Immature natural killer cell (primary cell): ENCODE measurements at regions not wholly inside any gene's neighbourhood (a gene's known extent, or its start where the extent isn't known, plus 50 kb on each side); places are given as distances from the start of the nearest gene placed in this dataset.

Source experiments
- DNase-seq, 3 donors: peaks; one replicate each; pipeline ENCODE4 v3.0.0; 2022; ENCODE audit warnings: mixed read lengths in 1 of 3
- H3K27ac Mint-ChIP-seq, 6 donors: one replicate each; pipeline ENCODE4 v1.8.0; 2020; ENCODE audit warnings: mixed read lengths in 6 of 6, mild to moderate bottlenecking in 5 of 6, inconsistent platforms in 4 of 6, moderate library complexity in 3 of 6
- H3K27me3 Mint-ChIP-seq, 3 donors: one replicate each; pipeline ENCODE4 v1.8.0; 2020 to 2021; ENCODE audit warnings: low read depth in 3 of 3, mild to moderate bottlenecking in 3 of 3, mixed read lengths in 3 of 3, moderate library complexity in 3 of 3, inconsistent platforms in 1 of 3
- H3K36me3 Mint-ChIP-seq, 3 donors: one replicate each; pipeline ENCODE4 v1.8.0; 2020; ENCODE audit warnings: mixed read lengths in 3 of 3, inconsistent platforms in 2 of 3, mild to moderate bottlenecking in 2 of 3
- H3K4me1 Mint-ChIP-seq, 2 donors: one replicate each; pipeline ENCODE4 v1.8.0; 2020; ENCODE audit warnings: inconsistent platforms in 2 of 2, mild to moderate bottlenecking in 2 of 2, mixed read lengths in 2 of 2, moderate library complexity in 1 of 2
- H3K4me3 Mint-ChIP-seq, 5 donors: one replicate each; pipeline ENCODE4 v1.8.0; 2020; ENCODE audit warnings: mild to moderate bottlenecking in 5 of 5, mixed read lengths in 5 of 5, inconsistent platforms in 3 of 5, moderate library complexity in 3 of 5
- H3K9me3 Mint-ChIP-seq, 6 donors: one replicate each; pipeline ENCODE4 v1.8.0; 2020; ENCODE audit warnings: mild to moderate bottlenecking in 6 of 6, mixed read lengths in 6 of 6, inconsistent platforms in 4 of 6, moderate library complexity in 3 of 6

DNA sequence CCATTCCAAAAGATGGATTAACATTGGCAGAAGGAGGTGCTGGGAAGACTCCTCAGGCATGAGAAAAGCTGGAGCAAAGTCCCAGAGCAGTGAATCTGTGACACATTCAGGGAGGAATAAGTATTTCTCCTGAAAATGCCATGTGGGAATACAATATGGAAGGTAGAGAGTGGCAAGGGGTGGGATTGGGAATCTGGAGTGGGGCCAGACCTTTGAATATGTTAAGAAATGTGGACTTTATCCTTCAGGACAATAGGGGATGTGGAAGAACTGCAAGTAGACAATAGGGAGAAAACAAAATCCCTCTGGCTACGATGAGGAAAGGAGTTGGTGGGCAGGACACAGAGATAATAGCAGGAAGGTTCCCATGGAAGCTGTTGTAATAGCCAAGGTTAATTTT, 305.6 kb upstream of the TGFBR2 start:
- Mint-ChIP-seq H3K4me3 (no peak overlapping the region), H3K27ac (no peak overlapping the region), H3K4me1 (no peaks in the 10 kb centered on the region), H3K9me3 (peaks cover 0 to 5% (median 2%) of the 10 kb centered on the region in 6 donors), H3K27me3 (peaks cover 0 to 3% (median 0%) of the 10 kb centered on the region in 3 donors), H3K36me3 (peaks cover 0 to 7% (median 3%) of the 10 kb centered on the region in 3 donors)
- DNase-seq = no peak

DNA sequence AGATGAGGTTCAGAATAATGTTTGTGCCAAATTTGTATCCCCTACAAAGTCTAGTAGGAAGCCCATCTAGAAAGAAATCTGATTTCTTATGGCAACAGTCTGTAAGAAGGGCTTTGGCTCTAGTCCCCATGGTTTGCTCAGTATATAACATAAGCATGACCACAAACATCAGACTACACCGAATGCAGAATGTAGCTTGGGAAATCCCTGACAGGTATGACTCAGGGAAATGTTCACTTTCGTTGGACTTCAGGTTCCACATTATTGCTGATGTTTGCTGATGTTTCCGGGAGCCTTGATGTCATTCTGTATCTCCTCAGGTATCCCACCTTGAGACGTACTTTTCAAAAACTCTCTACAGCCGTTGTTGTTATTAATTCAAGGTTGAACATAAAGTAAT, 304.4 kb upstream of the TGFBR2 start:
- no peak overlapping the region for H3K27ac Mint-ChIP-seq
- no peak for DNase-seq
- H3K4me1 Mint-ChIP-seq = no peaks in the 10 kb centered on the region
- no peaks in the 10 kb centered on the region for H3K27me3 Mint-ChIP-seq
- H3K4me3 Mint-ChIP-seq = no peak overlapping the region
- peaks cover 0 to 5% (median 2%) of the 10 kb centered on the region in 6 donors for H3K9me3 Mint-ChIP-seq
- H3K36me3 Mint-ChIP-seq = peaks cover 0 to 11% (median 3%) of the 10 kb centered on the region in 3 donors

DNA sequence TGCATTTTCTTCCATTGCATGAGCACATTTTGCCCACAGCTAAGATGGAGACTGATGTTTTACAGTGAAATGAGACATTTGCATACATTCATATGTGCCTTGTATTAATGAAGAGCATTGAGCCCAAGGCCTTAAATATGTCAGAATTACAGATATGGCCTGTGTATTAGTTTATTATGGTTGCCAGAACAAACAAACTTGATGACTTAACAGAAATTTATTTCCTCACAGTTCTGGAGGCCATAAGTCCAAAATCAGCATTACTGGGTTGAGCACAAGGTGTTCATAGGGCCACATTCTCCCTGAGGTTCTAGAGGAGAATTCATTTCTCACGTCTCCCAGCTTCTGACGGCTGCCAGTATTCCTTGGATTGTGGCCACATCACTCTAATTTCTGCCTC, 302.6 kb upstream of the TGFBR2 start:
- Mint-ChIP-seq H3K4me1 (no peaks in the 10 kb centered on the region), H3K27me3 (no peaks in the 10 kb centered on the region), H3K27ac (no peak overlapping the region), H3K9me3 (peaks cover 0 to 5% (median 2%) of the 10 kb centered on the region in 6 donors), H3K36me3 (peaks cover 0 to 11% (median 3%) of the 10 kb centered on the region in 3 donors), H3K4me3 (no peak overlapping the region)
- no peak for DNase-seq

DNA sequence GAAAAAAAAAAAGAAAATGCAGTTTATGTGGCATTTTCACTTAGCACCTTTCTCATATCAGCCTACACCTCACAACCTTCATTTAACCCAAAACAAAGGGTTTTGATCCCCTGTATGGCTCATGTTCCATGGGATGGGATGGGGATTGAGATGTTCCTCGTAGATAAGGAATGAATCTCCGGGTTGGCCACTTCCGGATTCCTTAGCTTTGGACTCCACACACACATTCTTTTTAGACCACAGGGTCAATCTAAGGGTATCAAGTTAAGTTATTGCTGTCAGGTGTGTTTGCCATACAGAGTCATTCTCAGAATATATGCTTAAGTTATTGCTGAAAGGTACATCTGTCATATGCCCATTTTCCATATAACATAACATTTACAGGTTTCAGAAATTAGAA, 301.4 kb upstream of the TGFBR2 start:
- no peak for DNase-seq
- Mint-ChIP-seq H3K27ac (no peak overlapping the region), H3K9me3 (peaks cover 0 to 5% (median 2%) of the 10 kb centered on the region in 6 donors), H3K4me3 (no peak overlapping the region), H3K36me3 (peaks cover 0 to 11% (median 3%) of the 10 kb centered on the region in 3 donors), H3K27me3 (no peaks in the 10 kb centered on the region), H3K4me1 (no peaks in the 10 kb centered on the region)

DNA sequence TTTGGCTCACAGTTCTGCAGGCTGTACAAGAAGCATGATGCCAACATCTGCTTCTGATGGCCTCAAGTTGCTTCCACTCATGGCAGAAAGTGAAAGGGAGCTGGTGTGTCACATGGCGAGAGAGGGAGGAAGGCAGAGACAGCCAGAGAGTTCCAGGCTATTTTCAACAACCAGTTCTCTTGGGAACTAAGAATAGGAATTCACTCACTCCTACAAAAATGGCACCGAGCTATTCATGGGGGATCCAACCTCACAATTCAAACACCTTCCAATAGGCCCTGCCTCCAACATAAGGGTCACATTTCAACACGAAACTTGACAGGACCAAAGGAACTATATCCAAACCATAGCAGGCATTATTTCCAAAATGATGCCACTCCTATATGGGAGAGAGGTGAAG, 299.5 kb upstream of the TGFBR2 start:
- no peak overlapping the region for H3K4me3 Mint-ChIP-seq
- H3K27ac Mint-ChIP-seq = no peak overlapping the region

DNA sequence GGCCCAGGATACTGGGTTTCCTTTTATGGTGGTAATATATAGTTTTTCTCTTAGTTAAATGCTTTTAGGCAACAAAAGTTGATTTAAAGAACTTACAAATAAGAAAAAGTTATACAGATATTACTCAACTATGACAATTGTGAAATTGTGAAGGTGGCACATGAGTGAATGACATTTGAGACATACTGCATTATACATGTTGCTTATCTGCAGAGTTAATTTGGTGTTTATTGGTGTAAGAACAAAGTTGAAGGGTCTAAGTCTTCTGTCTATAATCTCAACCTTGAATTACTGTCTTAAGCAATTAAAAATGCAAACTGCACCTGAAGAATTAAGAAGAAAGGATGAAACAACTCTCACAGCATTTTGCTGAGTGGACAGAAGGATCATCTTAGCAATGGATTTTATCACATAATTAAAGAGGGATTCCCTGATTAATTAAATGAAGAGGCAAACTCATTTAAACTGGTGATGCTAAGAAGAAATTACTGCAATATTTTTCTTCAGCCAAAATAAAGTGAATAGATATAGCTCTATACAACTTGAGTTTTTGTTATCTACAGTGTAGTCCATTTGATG, 298.9 kb upstream of the TGFBR2 start:
- Mint-ChIP-seq H3K4me1 (no peaks in the 10 kb centered on the region), H3K27me3 (peaks cover 0 to 2% (median 0%) of the 10 kb centered on the region in 3 donors), H3K4me3 (no peak overlapping the region), H3K36me3 (peaks cover 0 to 11% (median 3%) of the 10 kb centered on the region in 3 donors), H3K27ac (no peak overlapping the region), H3K9me3 (peaks cover 0 to 5% (median 1%) of the 10 kb centered on the region in 6 donors)
- DNase-seq = no peak

More for the DNA sequence above, 299.5 kb upstream of the TGFBR2 start:
- DNase-seq = no peak
- H3K27me3 Mint-ChIP-seq = peaks cover 0 to 2% (median 0%) of the 10 kb centered on the region in 3 donors
- H3K9me3 Mint-ChIP-seq = peaks cover 0 to 5% (median 1%) of the 10 kb centered on the region in 6 donors
- no peaks in the 10 kb centered on the region for H3K4me1 Mint-ChIP-seq
- peaks cover 0 to 11% (median 3%) of the 10 kb centered on the region in 3 donors for H3K36me3 Mint-ChIP-seq

DNA sequence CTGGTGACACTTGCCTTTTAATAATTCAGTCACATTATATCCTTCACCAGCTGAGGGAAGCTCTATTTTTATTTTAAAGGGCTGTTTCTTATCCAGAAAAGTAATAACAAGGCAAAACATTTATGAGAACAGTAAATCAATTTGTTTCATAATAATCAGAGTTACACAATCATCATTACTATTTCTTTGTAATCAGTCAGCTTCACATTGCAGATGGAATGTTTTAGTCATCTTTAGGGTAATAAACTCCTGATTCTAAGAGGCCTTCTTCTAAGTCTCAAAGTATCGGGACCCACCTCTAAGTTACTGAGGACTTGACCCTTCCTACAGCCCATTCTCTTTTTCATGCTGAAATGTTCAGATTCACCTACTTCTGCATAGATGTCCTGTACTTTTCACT, 298.3 kb upstream of the TGFBR2 start:
- no peak overlapping the region for H3K4me3 Mint-ChIP-seq
- peaks cover 0 to 5% (median 1%) of the 10 kb centered on the region in 6 donors for H3K9me3 Mint-ChIP-seq
- DNase-seq = no peak
- H3K36me3 Mint-ChIP-seq = peaks cover 0 to 9% (median 3%) of the 10 kb centered on the region in 3 donors
- H3K4me1 Mint-ChIP-seq = no peaks in the 10 kb centered on the region
- peaks cover 0 to 2% (median 0%) of the 10 kb centered on the region in 3 donors for H3K27me3 Mint-ChIP-seq
- H3K27ac Mint-ChIP-seq = no peak overlapping the region

DNA sequence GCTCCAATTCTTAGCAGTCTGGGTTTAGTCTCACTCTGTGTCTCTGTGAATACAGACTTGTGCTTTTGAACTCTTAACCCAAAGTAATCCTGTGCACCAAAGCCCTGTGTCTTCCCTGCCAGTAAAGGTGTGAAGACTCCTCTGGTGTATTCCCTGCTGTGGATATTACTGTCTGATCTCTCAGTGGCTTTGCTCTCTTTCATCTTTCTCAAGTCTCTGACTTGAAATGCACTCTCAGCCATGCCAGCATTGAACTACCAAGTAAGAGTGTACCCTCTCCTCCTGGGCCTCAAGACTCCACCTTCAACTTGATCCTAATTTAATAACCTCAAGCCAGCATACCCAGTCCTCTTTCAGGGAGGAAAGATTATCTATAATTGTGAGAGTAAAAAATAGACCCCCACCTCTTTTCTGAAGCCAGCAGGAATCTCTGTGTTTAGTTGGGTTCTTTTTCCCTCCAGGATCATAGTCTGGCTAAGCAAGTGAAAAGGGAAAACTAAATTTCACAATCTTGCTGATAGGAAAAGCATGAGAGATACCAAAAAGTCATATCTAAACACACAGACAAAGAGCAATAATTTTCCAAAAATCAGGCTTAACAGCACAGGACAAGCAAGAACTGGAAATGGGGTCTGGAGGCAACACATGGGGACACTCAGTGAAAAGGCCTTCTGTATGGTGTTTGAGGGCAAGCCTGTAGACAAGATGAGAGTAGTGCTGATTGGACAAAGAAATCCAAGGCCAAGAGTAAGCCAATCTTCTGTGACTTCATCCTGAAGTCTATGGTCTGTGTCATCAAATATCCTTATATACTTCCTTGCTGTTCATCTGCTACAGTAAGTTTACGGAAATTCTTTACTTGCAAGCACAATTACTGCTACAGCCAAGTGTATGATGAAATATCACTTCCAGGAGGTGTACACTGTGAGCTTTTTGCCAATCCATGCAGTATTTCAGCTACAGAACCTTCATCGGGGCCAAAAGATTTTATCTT, 296.1 kb upstream of the TGFBR2 start:
- peaks cover 0 to 4% (median 3%) of the 10 kb centered on the region in 3 donors for H3K36me3 Mint-ChIP-seq
- H3K4me3 Mint-ChIP-seq = no peak overlapping the region
- no peak for DNase-seq
- no peak overlapping the region for H3K27ac Mint-ChIP-seq
- H3K4me1 Mint-ChIP-seq = no peaks in the 10 kb centered on the region
- peaks cover 0 to 1% (median 0%) of the 10 kb centered on the region in 6 donors for H3K9me3 Mint-ChIP-seq
- peaks cover 0 to 2% (median 0%) of the 10 kb centered on the region in 3 donors for H3K27me3 Mint-ChIP-seq

DNA sequence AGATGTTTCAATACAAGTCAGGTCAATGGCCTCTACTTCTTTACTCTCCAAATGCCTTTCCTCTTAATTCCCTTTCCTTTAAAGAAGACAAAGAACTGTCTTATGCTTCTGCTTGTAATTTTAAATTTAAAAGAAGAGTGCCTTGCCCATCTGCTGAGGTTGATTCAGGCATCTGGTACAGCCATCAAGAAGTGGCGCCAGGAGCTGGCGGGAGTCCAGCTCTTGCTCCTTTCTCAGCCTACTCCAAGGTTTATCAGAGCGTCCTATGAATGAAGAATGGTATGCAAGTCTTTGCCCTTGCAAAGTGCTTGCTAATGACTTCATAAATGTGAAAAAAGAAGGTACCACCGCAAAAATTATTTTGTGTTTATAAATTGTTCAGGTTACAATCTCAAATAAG, 294.6 kb upstream of the TGFBR2 start:
- Mint-ChIP-seq H3K27me3 (peaks cover 0 to 2% (median 0%) of the 10 kb centered on the region in 3 donors), H3K36me3 (no peaks in the 10 kb centered on the region), H3K4me3 (no peak overlapping the region), H3K4me1 (no peaks in the 10 kb centered on the region), H3K27ac (no peak overlapping the region), H3K9me3 (peaks cover 0 to 1% (median 0%) of the 10 kb centered on the region in 6 donors)
- DNase-seq = no peak

DNA sequence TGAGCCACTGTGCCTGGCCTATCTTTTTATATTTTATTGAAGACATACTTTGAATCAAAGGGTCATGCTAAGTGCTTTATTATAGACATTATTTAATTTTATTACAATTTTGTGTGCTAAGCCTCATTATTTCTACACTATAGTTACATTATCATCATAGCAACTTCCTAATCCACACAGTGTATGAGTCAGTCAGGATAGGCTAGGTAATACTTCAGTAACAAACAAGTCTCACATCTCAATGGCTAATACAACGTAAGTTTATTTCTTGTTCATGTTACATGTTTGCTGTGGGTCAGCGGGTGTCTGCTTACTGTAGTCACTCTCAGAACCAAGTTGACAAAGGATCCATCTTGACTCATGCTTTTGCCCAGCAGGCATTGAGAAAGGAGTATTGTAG, 292.6 kb upstream of the TGFBR2 start:
- no peak overlapping the region for H3K4me3 Mint-ChIP-seq
- H3K4me1 Mint-ChIP-seq = no peaks in the 10 kb centered on the region
- H3K9me3 Mint-ChIP-seq = no peaks in the 10 kb centered on the region
- no peaks in the 10 kb centered on the region for H3K36me3 Mint-ChIP-seq
- DNase-seq = no peak
- peaks cover 0 to 2% (median 0%) of the 10 kb centered on the region in 3 donors for H3K27me3 Mint-ChIP-seq
- no peak overlapping the region for H3K27ac Mint-ChIP-seq

DNA sequence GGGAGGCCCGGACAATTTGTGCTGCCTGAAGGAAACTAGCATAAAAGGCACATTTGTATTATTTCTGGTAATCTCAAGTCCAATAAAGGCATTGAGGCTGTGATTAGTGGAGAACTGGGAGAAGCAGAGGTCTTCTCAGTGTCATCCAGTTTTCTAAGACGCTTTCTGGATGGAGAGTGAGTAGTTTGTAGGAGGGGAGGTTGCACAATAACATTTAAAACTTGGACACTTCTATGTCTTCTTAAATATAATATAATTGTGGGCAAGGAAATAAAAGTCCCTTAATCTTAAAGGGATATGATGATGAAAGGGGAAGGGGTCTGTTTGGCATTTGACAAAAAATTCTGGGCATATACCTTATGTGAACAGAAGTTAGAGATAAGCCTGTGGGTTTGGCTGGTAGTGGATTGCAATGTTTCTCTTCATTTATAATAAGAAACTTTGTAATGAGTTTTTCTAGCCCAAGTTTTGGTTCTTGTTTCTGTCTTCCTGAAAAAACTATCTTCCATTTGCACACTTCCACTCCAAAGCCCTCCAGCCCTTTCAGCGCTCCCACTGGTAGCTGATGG, 291.6 kb upstream of the TGFBR2 start:
- no peak overlapping the region for H3K27ac Mint-ChIP-seq
- H3K4me3 Mint-ChIP-seq = no peak overlapping the region
- H3K9me3 Mint-ChIP-seq = no peaks in the 10 kb centered on the region

DNA sequence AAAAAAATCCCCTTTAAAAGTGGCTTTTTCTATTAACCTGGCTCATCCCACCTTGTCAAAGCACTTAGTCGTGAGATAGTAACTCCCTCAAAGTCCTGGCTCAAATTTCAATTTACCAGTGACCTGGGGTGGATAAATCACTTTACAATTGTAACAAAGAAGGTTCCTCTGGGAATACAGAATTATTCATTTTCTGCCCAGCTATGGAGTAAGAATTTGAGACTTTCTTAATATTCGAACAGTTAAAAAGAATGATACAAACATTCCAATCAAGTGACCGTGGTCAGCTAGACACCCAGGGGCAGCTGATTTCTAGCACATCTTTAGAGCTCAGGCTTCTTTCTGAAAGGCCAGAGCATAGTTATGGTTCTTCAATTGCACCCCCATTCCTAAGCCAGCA, 291.0 kb upstream of the TGFBR2 start:
- H3K4me3 Mint-ChIP-seq = no peak overlapping the region
- H3K4me1 Mint-ChIP-seq = peaks cover 8 to 10% of the 10 kb centered on the region in 2 donors
- H3K27ac Mint-ChIP-seq = no peak overlapping the region

More for the DNA sequence above, 291.6 kb upstream of the TGFBR2 start:
- no peaks in the 10 kb centered on the region for H3K36me3 Mint-ChIP-seq
- H3K27me3 Mint-ChIP-seq = peaks cover 0 to 2% (median 0%) of the 10 kb centered on the region in 3 donors
- DNase-seq = no peak
- peaks cover 4 to 5% of the 10 kb centered on the region in 2 donors for H3K4me1 Mint-ChIP-seq

DNA sequence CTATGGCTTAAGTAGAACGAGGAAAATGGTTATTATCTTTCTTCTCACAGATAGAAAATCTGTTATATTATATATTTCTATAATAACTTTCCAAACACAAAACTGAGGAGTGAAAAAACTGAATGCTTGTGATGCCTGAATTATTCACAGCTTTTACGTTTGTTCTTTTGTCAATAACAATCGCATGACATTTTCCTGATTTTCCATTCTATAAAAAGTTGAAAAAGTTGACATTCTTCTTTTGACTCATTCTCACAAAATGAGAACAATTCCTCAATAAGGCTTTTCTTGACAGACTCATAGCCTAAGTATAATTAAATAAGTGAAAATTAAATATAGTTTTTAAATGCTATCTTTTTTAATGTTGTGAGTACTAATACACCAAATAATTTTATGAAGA, 288.8 kb upstream of the TGFBR2 start:
- no peak for DNase-seq
- H3K4me3 Mint-ChIP-seq = no peak overlapping the region
- H3K36me3 Mint-ChIP-seq = no peaks in the 10 kb centered on the region
- no peaks in the 10 kb centered on the region for H3K27me3 Mint-ChIP-seq
- no peaks in the 10 kb centered on the region for H3K9me3 Mint-ChIP-seq
- H3K4me1 Mint-ChIP-seq = peaks cover 8 to 10% of the 10 kb centered on the region in 2 donors
- no peak overlapping the region for H3K27ac Mint-ChIP-seq

More for the DNA sequence above, 291.0 kb upstream of the TGFBR2 start:
- DNase-seq = no peak
- no peaks in the 10 kb centered on the region for H3K36me3 Mint-ChIP-seq
- no peaks in the 10 kb centered on the region for H3K9me3 Mint-ChIP-seq
- no peaks in the 10 kb centered on the region for H3K27me3 Mint-ChIP-seq

DNA sequence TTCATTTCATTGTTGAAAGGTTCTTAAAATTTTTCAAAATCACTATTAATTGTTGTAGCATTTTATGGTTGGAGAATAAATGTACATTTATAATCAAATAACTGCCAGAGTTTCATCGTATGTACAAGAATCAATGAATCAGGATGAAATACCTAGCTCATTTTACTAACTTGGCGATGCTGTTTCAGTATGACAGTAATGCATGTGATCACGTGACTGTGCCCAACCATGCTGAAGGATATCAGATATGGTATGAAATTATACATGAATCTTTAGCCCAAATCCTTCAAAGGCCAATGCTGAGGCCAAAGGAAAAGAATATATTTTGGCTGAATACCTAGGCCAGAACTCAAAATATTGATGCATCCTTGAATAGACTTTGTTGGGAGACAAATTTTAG, 288.3 kb upstream of the TGFBR2 start:
- Mint-ChIP-seq H3K4me1 (peaks cover 8 to 10% of the 10 kb centered on the region in 2 donors), H3K27me3 (no peaks in the 10 kb centered on the region), H3K27ac (no peak overlapping the region), H3K36me3 (no peaks in the 10 kb centered on the region), H3K9me3 (peaks cover 0 to 3% (median 0%) of the 10 kb centered on the region in 6 donors), H3K4me3 (no peak overlapping the region)
- no peak for DNase-seq
